HepG2 (cell line): ENCODE measurements at regions not wholly inside any gene's neighbourhood (a gene's known extent, or its start where the extent isn't known, plus 50 kb on each side); places are given as distances from the start of the nearest gene placed in this dataset.

Source experiments
- ATAC-seq: fragments of 200-7000 bp; cut with Tn5 transposase; 3 replicates; pipeline ENCODE4 v1.9.1; 2020; ENCODE audit warnings: mild to moderate bottlenecking, moderate library complexity
- BruUV-seq: library from RNA; stranded (reverse); fragments of 400-500 nt; replicated peaks from 2 replicates; lab custom pipeline; 2021; lab: Mats Ljungman, UMichigan
- CTCF ChIA-PET: fragments of 300-600 bp; formaldehyde crosslinking; extraction: SDS; loops from one replicate; lab custom pipeline; 2021; ENCODE audit warnings: low total read pairs, inconsistent platforms, low intra/inter-chr PET ratio; lab: Yijun Ruan, JAX
- POLR2A ChIA-PET: fragments of 350-600 bp; sonication (Branson Sonifier 250); formaldehyde crosslinking; loops from one replicate; lab custom pipeline; 2020; ENCODE audit warnings: antibody characterized with exemption, inconsistent platforms; lab: Yijun Ruan, JAX
- DNase-seq: peaks from one replicate; pipeline ENCODE4 v3.0.0-alpha.2; 2015; ENCODE audit warnings: low spot score
- FAIRE-seq: peaks from 3 replicates; lab custom pipeline; 2011; peaks lifted over from hg19 to GRCh38; lab: Jason Lieb, UNC
- H2AFZ ChIP-seq: one replicate; pipeline ENCODE4 v1.6.1; 2011; ENCODE audit warnings: low read length, inconsistent platforms
- H3K27ac ChIP-seq: fragments of 300-600 bp; 3 replicates; pipeline ENCODE4 v1.8.0; 2011; ENCODE audit warnings: mixed run types, mild to moderate bottlenecking, mixed read lengths, low read length, inconsistent platforms; ENCODE audit not compliant: insufficient read depth; ENCODE audit errors: extremely low read length
- H3K27me3 ChIP-seq, 2 experiments: fragments of 200-600 bp in 1 of 2; 2 replicates in 1 of 2; 3 replicates in 1 of 2; pipeline versions ENCODE4 v1.6.0 to v1.8.0; 2011; ENCODE audit warnings: low read length in 2 of 2, mild to moderate bottlenecking in 2 of 2, moderate library complexity in 2 of 2, inconsistent platforms in 1 of 2; ENCODE audit not compliant: insufficient read depth in 2 of 2, control insufficient read depth in 1 of 2
- H3K36me3 ChIP-seq, 2 experiments: fragments of 200-600 bp in 1 of 2; replicated peaks in 1 of 2; 2 replicates in 1 of 2; 3 replicates in 1 of 2; pipeline versions ENCODE4 v1.5.1 to v1.8.0; 2011; ENCODE audit warnings: low read length in 2 of 2, inconsistent platforms in 1 of 2; ENCODE audit not compliant: insufficient read depth in 2 of 2, control insufficient read depth in 1 of 2
- H3K4me1 ChIP-seq: 2 replicates; pipeline ENCODE4 v1.5.1; 2012; ENCODE audit warnings: low read length, inconsistent platforms; ENCODE audit not compliant: insufficient read depth
- H3K4me2 ChIP-seq: 2 replicates; pipeline ENCODE4 v1.6.0; 2011; ENCODE audit warnings: low read depth, low read length, inconsistent platforms
- H3K4me3 ChIP-seq, 3 experiments: fragments of 200-600 bp in 1 of 3; sonication (generic), shearing (Covaris generic) in 1 of 3; replicated peaks in 1 of 3; 2 replicates each; pipeline ENCODE4 v1.5.1; 2011 to 2016; ENCODE audit warnings: low read length in 3 of 3, inconsistent platforms in 2 of 3, low read depth in 2 of 3, mild to moderate bottlenecking in 2 of 3, control low read depth in 1 of 3, mixed read lengths in 1 of 3; ENCODE audit not compliant: insufficient read depth in 1 of 3
- H3K79me2 ChIP-seq: one replicate; pipeline ENCODE4 v1.6.1; 2011; ENCODE audit warnings: low read length, inconsistent platforms; ENCODE audit not compliant: insufficient read depth
- H3K9ac ChIP-seq: 2 replicates; pipeline ENCODE4 v1.6.0; 2011; ENCODE audit warnings: mild to moderate bottlenecking, low read depth, low read length, inconsistent platforms; ENCODE audit not compliant: insufficient read depth
- H3K9me3 ChIP-seq: 2 replicates; pipeline ENCODE4 v1.5.1; 2012; ENCODE audit warnings: mild to moderate bottlenecking, low read length
- H4K20me1 ChIP-seq: 2 replicates; pipeline ENCODE4 v1.6.0; 2011; ENCODE audit warnings: inconsistent platforms, mild to moderate bottlenecking, low read length, moderate library complexity; ENCODE audit not compliant: insufficient read depth
- ATAD3A ChIP-seq: sonication (generic); formaldehyde crosslinking; IDR thresholded peaks from 2 replicates; pipeline ENCODE4 v1.4.0; 2020; ENCODE audit warnings: missing genetic modification reagents
- ATF7 ChIP-seq, 2 experiments: fragments of 450-650 bp in 1 of 2; sonication (generic) in 1 of 2; formaldehyde crosslinking in 1 of 2; IDR thresholded peaks; 2 replicates each; pipeline versions ENCODE4 v1.4.0 to v1.6.1; 2016 to 2020; ENCODE audit warnings: antibody characterized with exemption in 1 of 2, mild to moderate bottlenecking in 1 of 2, missing genetic modification reagents in 1 of 2
- CBFB ChIP-seq: sonication (generic); formaldehyde crosslinking; IDR thresholded peaks from 2 replicates; pipeline ENCODE4 v1.4.0; 2020; ENCODE audit warnings: missing genetic modification reagents
- GATA4 ChIP-seq: sonication (generic); IDR thresholded peaks from 2 replicates; pipeline ENCODE4 v1.6.1; 2016; ENCODE audit warnings: antibody characterized with exemption, low read depth, borderline replicate concordance
- KLF11 ChIP-seq: IDR thresholded peaks from 2 replicates; pipeline ENCODE4 v1.6.1; 2016; ENCODE audit warnings: missing compliant biosample characterization
- KLF13 ChIP-seq: sonication (generic); formaldehyde crosslinking; IDR thresholded peaks from 2 replicates; pipeline ENCODE4 v1.4.0; 2020; ENCODE audit warnings: mild to moderate bottlenecking, missing genetic modification reagents
- NFE2L2 ChIP-seq: fragments of 150-350 bp; IDR thresholded peaks from 2 replicates; pipeline ENCODE4 v1.6.1; 2014; ENCODE audit warnings: low read length
- PHB2 ChIP-seq: fragments of 450-650 bp; IDR thresholded peaks from 2 replicates; pipeline ENCODE4 v1.6.1; 2018; ENCODE audit not compliant: partially characterized antibody
- REXO4 ChIP-seq: sonication (generic); formaldehyde crosslinking; IDR thresholded peaks from 2 replicates; pipeline ENCODE4 v1.8.0; 2022; ENCODE audit warnings: missing genetic modification reagents, mild to moderate bottlenecking, borderline replicate concordance
- TCF7L2 ChIP-seq: IDR thresholded peaks from 2 replicates; pipeline ENCODE4 v1.6.1; 2011; ENCODE audit warnings: mild to moderate bottlenecking, low read depth, low read length, moderate library complexity
- ZBTB42 ChIP-seq: sonication (generic); formaldehyde crosslinking; IDR thresholded peaks from 2 replicates; pipeline ENCODE4 v1.5.0; 2020; ENCODE audit warnings: mild to moderate bottlenecking, missing genetic modification reagents
- ZNF17 ChIP-seq: sonication (generic); formaldehyde crosslinking; IDR thresholded peaks from 2 replicates; pipeline ENCODE4 v1.5.0; 2020; ENCODE audit warnings: mild to moderate bottlenecking, missing genetic modification reagents
- ZNF3 ChIP-seq: IDR thresholded peaks from 2 replicates; pipeline ENCODE4 v1.7.0; 2017; ENCODE audit warnings: inconsistent platforms
- ZNF615 ChIP-seq: sonication (generic); formaldehyde crosslinking; IDR thresholded peaks from 2 replicates; pipeline ENCODE4 v1.5.0; 2020; ENCODE audit warnings: mild to moderate bottlenecking, missing genetic modification reagents, borderline replicate concordance
- WGBS: methylation state at CpG from one replicate; pipeline ENCODE4 v1.1.6; 2017; ENCODE audit warnings: low lambda C conversion rate; 5-methylcytosine and 5-hydroxymethylcytosine counted together
- in situ Hi-C: cut with HindIII; loops from 2 replicates; pipeline ENCODE4 v1.10.0; 2017; ENCODE audit warnings: low pct_unique_long_range_greater_than_20kb; ENCODE audit not compliant: extremely low pct_ligation_motif_present
- intact Hi-C: fragments of 100-400 bp; cut with micrococcal nuclease; formaldehyde crosslinking; loops from one replicate; pipeline ENCODE4 v1.10.0; 2022; ENCODE audit not compliant: unreplicated experiment
- TF ChIP-seq, protein P1 (sequence below): sonication (generic); formaldehyde crosslinking; IDR thresholded peaks from 2 replicates; pipeline ENCODE4 v1.4.0; 2020; ENCODE audit warnings: missing genetic modification reagents, borderline replicate concordance
- TF ChIP-seq, protein P2 (sequence below): sonication (generic); formaldehyde crosslinking; IDR thresholded peaks from 2 replicates; pipeline ENCODE4 v1.8.0; 2022; ENCODE audit warnings: missing genetic modification reagents, mild to moderate bottlenecking, borderline replicate concordance

DNA sequence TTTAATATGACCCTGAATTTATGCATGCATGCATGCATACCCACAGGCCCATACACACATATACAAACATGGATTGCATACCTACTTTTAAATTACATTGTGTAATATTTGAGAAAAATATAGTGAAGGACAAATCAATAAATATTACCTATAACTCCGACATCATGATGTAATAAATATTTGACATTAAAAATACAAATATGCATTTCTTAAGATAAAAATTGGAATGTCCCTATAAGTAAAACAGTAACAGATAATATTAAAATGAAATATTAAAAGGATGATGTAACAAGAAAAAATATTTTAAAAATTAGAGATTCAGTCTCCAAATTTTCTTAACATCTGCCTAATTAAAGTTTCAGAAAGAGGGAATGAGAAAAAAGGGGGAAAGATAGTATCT is 433.0 kb downstream of the MDFIC start:
- no peaks in the 10 kb centered on the region for H3K4me1 ChIP-seq
- CTCF ChIA-PET: no interaction called here
- TF ChIP-seq ATF7 (IDR thresholded peaks at IDR 0.05) (peak; percentile 3; the same call in 1 of the 2 replicates), ATF7 (CRISPR knock-in tag; IDR thresholded peaks at IDR 0.05) (no peak), TCF7L2 (no peak), ZNF615 (CRISPR knock-in tag) (no peak), KLF13 (CRISPR knock-in tag) (no peak), KLF11 (CRISPR knock-in tag) (no peak), ATAD3A (no peak), CBFB (no peak)
- TF ChIP-seq, protein P1, sequence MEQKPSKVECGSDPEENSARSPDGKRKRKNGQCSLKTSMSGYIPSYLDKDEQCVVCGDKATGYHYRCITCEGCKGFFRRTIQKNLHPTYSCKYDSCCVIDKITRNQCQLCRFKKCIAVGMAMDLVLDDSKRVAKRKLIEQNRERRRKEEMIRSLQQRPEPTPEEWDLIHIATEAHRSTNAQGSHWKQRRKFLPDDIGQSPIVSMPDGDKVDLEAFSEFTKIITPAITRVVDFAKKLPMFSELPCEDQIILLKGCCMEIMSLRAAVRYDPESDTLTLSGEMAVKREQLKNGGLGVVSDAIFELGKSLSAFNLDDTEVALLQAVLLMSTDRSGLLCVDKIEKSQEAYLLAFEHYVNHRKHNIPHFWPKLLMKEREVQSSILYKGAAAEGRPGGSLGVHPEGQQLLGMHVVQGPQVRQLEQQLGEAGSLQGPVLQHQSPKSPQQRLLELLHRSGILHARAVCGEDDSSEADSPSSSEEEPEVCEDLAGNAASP (CRISPR knock-in tag): no peak
- TF ChIP-seq, all 625 proteins: peak for 1
- H2AFZ ChIP-seq: no peak overlapping the region
- POLR2A ChIA-PET: no interaction called here
- 31% methylated on average over 1 of the region's 1 CpG for WGBS
- H3K36me3 ChIP-seq: no peaks in the 10 kb centered on the region
- no peaks in the 10 kb centered on the region for H3K9me3 ChIP-seq
- no peak for DNase-seq
- H3K27ac ChIP-seq: no peak overlapping the region
- no peak overlapping the region for H3K4me3 ChIP-seq
- no peaks in the 10 kb centered on the region for H3K27me3 ChIP-seq
- H3K4me2 ChIP-seq: no peak overlapping the region
- ATAC-seq: no peak
- FAIRE-seq: no peak
- no peak overlapping the region for H3K9ac ChIP-seq
- intact Hi-C loops: no loop called here
- BruUV-seq: no TSS peak
- H3K79me2 ChIP-seq: no peaks in the 10 kb centered on the region
- no peaks in the 10 kb centered on the region for H4K20me1 ChIP-seq
- in situ Hi-C loops: loop anchor here (25.0 kb wide), 1 partner anchor 357 kb away; no protein-coding TSS in a partner anchor

DNA sequence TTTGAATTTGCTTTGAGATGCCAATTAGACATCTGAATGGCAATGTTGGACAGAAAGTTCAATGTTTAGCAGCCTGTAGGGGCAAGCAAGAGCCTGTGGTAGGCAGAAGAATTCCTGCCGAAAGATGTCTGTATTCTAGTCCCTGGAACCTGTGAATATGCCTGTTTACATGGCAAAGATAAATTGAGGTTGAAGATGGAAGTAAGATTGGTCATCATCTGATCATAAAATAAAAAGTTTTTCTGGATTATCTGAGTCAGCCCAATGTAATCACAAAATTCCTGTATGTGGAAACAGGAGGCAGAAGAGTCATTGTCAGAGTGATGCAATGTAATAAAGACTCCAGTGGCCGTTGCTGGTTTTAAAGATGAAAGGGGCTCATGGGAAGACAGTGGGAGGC is 430.5 kb downstream of the MDFIC start:
- H3K4me3 ChIP-seq: no peak overlapping the region
- ChIA-PET POLR2A (no interaction called here), CTCF (no interaction called here)
- TF ChIP-seq ZNF17: no peak
- no peak for TF ChIP-seq PHB2
- TF ChIP-seq, protein P2, sequence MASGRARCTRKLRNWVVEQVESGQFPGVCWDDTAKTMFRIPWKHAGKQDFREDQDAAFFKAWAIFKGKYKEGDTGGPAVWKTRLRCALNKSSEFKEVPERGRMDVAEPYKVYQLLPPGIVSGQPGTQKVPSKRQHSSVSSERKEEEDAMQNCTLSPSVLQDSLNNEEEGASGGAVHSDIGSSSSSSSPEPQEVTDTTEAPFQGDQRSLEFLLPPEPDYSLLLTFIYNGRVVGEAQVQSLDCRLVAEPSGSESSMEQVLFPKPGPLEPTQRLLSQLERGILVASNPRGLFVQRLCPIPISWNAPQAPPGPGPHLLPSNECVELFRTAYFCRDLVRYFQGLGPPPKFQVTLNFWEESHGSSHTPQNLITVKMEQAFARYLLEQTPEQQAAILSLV: no peak
- TF ChIP-seq NFE2L2: no peak
- no peak for TF ChIP-seq ZBTB42
- TF ChIP-seq ZNF3 (CRISPR knock-in tag): no peak
- TF ChIP-seq GATA4: no peak
- TF ChIP-seq REXO4 (CRISPR knock-in tag): no peak
- H3K27ac ChIP-seq: no peak overlapping the region
- no peaks in the 10 kb centered on the region for H3K36me3 ChIP-seq
- in situ Hi-C loops (loop anchor here (25.0 kb wide), 1 partner anchor 360 kb away; no protein-coding TSS in a partner anchor), intact Hi-C loops (no loop called here)
- BruUV-seq: no TSS peak
- no peaks in the 10 kb centered on the region for H3K9me3 ChIP-seq
- H3K4me2 ChIP-seq: no peak overlapping the region
- no peak overlapping the region for H3K9ac ChIP-seq
- H2AFZ ChIP-seq: no peak overlapping the region
- H3K27me3 ChIP-seq: no peaks in the 10 kb centered on the region
- no peaks in the 10 kb centered on the region for H3K79me2 ChIP-seq
- FAIRE-seq: no peak
- no peak for ATAC-seq
- no peaks in the 10 kb centered on the region for H4K20me1 ChIP-seq
- WGBS: 2% methylated on average over 2 of the region's 2 CpGs
- no peaks in the 10 kb centered on the region for H3K4me1 ChIP-seq
- no peak for DNase-seq
